ENCODE measurements at regions not wholly inside any gene's neighbourhood (a gene's known extent, or its start where the extent isn't known, plus 50 kb on each side); places are given as distances from the start of the nearest gene placed in this dataset.

DNA sequence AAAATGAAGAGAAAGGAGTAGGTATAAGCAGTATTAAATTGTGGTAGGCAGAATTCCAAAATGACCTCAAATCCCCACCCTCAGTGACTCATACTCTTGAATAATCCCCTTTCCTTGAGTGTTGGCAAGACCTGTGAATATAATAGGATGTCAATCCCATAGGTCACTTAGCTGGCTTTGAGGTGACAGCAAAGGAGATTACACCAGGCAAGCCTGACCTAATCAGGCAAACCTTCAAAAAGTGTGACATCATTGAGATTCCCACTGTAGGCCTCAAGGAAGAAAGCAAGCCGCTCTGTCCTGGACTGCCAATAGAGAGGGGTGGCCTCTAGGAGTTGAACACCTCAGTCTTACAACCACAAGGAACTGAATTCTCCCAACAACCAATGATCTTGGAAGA is 535.2 kb downstream of the RBFOX1 start:
- TF ChIP-seq, protein P1, sequence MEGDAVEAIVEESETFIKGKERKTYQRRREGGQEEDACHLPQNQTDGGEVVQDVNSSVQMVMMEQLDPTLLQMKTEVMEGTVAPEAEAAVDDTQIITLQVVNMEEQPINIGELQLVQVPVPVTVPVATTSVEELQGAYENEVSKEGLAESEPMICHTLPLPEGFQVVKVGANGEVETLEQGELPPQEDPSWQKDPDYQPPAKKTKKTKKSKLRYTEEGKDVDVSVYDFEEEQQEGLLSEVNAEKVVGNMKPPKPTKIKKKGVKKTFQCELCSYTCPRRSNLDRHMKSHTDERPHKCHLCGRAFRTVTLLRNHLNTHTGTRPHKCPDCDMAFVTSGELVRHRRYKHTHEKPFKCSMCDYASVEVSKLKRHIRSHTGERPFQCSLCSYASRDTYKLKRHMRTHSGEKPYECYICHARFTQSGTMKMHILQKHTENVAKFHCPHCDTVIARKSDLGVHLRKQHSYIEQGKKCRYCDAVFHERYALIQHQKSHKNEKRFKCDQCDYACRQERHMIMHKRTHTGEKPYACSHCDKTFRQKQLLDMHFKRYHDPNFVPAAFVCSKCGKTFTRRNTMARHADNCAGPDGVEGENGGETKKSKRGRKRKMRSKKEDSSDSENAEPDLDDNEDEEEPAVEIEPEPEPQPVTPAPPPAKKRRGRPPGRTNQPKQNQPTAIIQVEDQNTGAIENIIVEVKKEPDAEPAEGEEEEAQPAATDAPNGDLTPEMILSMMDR (optimal IDR thresholded peaks at IDR 0.05 in 1 of 3, IDR thresholded peaks at IDR 0.05 in 1 of 3, conservative IDR thresholded peaks at IDR 0.05 in 1 of 3; ENCODE audit: extremely low read depth in 1 of 3, insufficient read depth in 2 of 3, low read length in 3 of 3): no peak
- TF ChIP-seq EZH2 (IDR thresholded peaks at IDR 0.05; ENCODE audit: low read length): no peak
